HUES64 (cell line): ENCODE measurements at regions not wholly inside any gene's neighbourhood (a gene's known extent, or its start where the extent isn't known, plus 50 kb on each side); places are given as distances from the start of the nearest gene placed in this dataset.

Experiments used
- H3K27ac ChIP-seq: 2 replicates; pipeline ENCODE4 v1.7.0; 2013; ENCODE audit warnings: low read depth, low read length, inconsistent platforms
- H3K27me3 ChIP-seq: 2 replicates; pipeline ENCODE4 v1.6.1; 2013; ENCODE audit warnings: mild to moderate bottlenecking, low read length; ENCODE audit not compliant: insufficient read depth
- H3K36me3 ChIP-seq: 2 replicates; pipeline ENCODE4 v1.6.1; 2013; ENCODE audit warnings: mild to moderate bottlenecking, low read length; ENCODE audit not compliant: insufficient read depth
- H3K4me1 ChIP-seq: 2 replicates; pipeline ENCODE4 v1.6.1; 2013; ENCODE audit warnings: mild to moderate bottlenecking, low read length, moderate library complexity; ENCODE audit not compliant: insufficient read depth
- H3K4me3 ChIP-seq: 2 replicates; pipeline ENCODE4 v1.5.1; 2013; ENCODE audit warnings: mild to moderate bottlenecking, low read length, moderate library complexity
- H3K9ac ChIP-seq: 2 replicates; pipeline ENCODE4 v1.6.1; 2013; ENCODE audit warnings: mild to moderate bottlenecking, low read depth, low read length
- H3K9me3 ChIP-seq: 2 replicates; pipeline ENCODE4 v1.6.1; 2013; ENCODE audit warnings: low read depth, low read length; ENCODE audit not compliant: insufficient read depth
- WGBS: fragments of 150-250, 120-280 bp; methylation state at CpG from one replicate; pipeline ENCODE4 v1.1.7; 2013; ENCODE audit warnings: missing lambda C conversion rate; 5-methylcytosine and 5-hydroxymethylcytosine counted together

DNA sequence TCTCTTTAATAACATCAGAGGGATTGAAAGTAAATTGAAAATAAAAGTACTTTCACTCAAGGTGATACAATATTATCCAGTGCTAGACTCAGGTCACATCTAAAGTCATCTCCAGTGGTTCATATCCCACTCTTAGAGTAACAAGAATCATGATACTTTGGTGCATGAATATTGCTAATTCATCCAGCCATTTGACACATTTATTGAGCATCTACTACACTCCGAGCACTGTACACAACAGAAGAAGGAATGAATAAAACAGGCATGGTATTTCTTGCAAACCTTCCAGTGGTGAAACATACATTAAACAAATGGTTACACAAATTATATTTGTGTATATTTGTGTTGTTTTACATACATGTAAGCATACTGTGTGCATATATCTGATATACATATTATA, 116.0 kb upstream of the TMCC3 start:
- Histone ChIP-seq H3K36me3 (no peaks in the 10 kb centered on the region), H3K27ac (no peak overlapping the region), H3K27me3 (no peaks in the 10 kb centered on the region), H3K9me3 (no peaks in the 10 kb centered on the region), H3K4me1 (peaks cover 19% of the 10 kb centered on the region), H3K4me3 (no peak overlapping the region), H3K9ac (no peak overlapping the region)
- WGBS, result 89% methylated on average over 1 of the region's 1 CpG

DNA sequence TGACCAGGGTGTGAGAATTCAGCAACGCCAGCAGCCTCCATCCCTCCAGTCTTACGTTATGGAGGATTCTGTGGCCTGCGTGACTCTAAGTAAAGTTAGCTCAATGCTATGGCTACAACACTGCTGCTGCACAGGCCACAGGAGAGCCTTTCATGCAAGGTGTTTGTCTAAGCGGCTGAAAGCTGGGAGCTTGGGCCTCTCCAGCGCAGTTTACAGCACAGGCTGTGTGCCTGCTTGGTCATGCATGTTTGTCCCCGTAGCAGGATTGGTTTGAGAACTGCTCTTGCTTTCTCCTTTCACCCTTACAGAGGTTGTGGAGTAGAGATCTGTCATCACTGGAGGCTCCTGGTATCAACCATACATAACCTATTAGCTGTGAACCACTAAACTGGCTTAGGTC, 113.1 kb upstream of the TMCC3 start:
- WGBS, result 95% methylated on average over 6 of the region's 6 CpGs
- Histone ChIP-seq H3K4me1 (no peaks in the 10 kb centered on the region), H3K27me3 (no peaks in the 10 kb centered on the region), H3K9me3 (no peaks in the 10 kb centered on the region), H3K36me3 (no peaks in the 10 kb centered on the region), H3K27ac (no peak overlapping the region), H3K9ac (no peak overlapping the region), H3K4me3 (no peak overlapping the region)

GRCh38 chr12:94762943-94763342, 112.6 kb upstream of the TMCC3 start:
- H3K4me3 ChIP-seq, result no peak overlapping the region
- H3K9me3 ChIP-seq, result no peaks in the 10 kb centered on the region
- no peaks in the 10 kb centered on the region for H3K27me3 ChIP-seq
- H3K9ac ChIP-seq, result no peak overlapping the region
- WGBS, result 79% methylated on average over 3 of the region's 3 CpGs
- no peak overlapping the region for H3K27ac ChIP-seq
- no peaks in the 10 kb centered on the region for H3K36me3 ChIP-seq
- H3K4me1 ChIP-seq, result no peaks in the 10 kb centered on the region

DNA sequence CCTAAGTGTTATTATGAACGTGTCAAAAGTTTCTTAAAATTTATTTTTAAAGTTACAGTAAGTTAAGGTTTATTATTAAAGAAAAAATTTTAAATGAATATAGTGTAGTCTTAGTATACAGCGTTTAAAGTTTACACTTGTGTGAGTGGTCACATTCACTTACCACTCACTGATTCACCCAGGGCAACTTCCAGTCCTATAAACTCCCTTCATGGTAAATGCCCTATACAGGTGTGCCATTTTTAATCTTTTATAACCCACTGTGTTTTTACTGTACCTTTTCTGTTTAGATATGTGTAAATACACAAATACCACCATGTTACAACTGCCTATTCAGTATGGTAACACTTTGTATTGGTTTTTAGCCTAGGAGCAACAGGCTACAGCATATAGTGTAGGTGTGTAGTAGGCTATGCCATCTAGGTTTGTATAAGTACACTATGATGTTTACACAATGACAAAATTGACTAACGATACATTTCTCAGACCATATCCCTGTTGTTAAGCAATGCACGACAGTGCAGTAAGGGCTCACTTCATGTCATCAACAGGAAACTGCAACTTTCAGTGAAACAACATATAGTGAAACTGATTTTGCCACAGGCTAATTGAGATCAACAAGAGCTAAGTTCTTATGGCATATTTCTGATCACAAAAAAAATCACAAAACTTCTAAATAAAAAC, 112.0 kb upstream of the TMCC3 start:
- Histone ChIP-seq H3K36me3 (no peaks in the 10 kb centered on the region), H3K9me3 (no peaks in the 10 kb centered on the region), H3K27ac (no peak overlapping the region), H3K4me1 (no peaks in the 10 kb centered on the region), H3K27me3 (no peaks in the 10 kb centered on the region), H3K4me3 (no peak overlapping the region), H3K9ac (no peak overlapping the region)
- WGBS, result 90% methylated on average over 2 of the region's 4 CpGs

DNA sequence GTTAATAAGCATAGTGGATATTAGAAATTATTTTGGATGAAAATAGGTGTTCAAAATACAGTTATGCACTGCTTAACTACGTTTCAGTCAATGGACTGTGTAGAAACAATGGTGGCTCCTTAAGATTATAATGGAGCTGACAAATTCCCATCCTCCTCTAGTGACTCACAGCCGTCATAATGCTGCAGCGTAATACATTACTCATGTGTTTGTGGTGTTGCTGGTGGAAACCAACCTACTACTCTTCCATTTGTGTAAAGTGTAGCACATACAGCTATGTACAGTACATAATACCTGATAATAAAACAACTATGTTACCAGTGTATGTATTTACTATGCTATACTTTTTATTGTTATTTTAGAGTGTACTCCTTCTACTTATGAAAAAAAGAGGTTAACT, 111.2 kb upstream of the TMCC3 start:
- Histone ChIP-seq H3K27ac (no peak overlapping the region), H3K4me3 (no peak overlapping the region), H3K4me1 (no peaks in the 10 kb centered on the region), H3K36me3 (no peaks in the 10 kb centered on the region), H3K27me3 (no peaks in the 10 kb centered on the region), H3K9ac (no peak overlapping the region), H3K9me3 (no peaks in the 10 kb centered on the region)
- WGBS, result 69% methylated on average over 1 of the region's 3 CpGs

DNA sequence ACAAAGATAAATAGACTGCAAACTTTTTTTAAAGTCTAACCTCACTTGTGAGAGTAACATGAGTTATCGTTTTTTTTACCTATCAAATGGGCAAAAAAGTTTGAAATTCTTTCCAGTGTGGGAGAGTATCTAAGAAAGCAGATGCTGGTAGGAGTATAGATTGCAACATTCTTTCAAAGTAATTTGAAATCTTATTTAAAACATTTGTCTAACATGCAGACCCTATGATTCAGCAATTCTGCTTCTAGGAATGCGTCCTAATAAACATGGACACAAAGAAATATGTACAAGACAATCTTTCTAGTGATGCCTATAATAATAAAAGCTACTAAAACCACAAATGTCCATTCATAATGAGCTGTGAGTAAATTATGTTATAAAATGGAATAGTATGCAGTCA, 110.4 kb upstream of the TMCC3 start:
- H3K9me3 ChIP-seq, result no peaks in the 10 kb centered on the region

GRCh38 chr12:94756789-94757188, 106.4 kb upstream of the TMCC3 start:
- Histone ChIP-seq H3K9ac (no peak overlapping the region), H3K27me3 (no peaks in the 10 kb centered on the region), H3K4me3 (no peak overlapping the region), H3K9me3 (no peaks in the 10 kb centered on the region), H3K27ac (no peak overlapping the region), H3K4me1 (no peaks in the 10 kb centered on the region), H3K36me3 (no peaks in the 10 kb centered on the region)
- 91% methylated on average over 1 of the region's 2 CpGs for WGBS

More for the DNA sequence above, 110.4 kb upstream of the TMCC3 start:
- Histone ChIP-seq H3K27ac (no peak overlapping the region), H3K4me1 (no peaks in the 10 kb centered on the region), H3K36me3 (no peaks in the 10 kb centered on the region), H3K27me3 (no peaks in the 10 kb centered on the region), H3K9ac (no peak overlapping the region), H3K4me3 (no peak overlapping the region)
- WGBS, result no CpG with 5 or more reads among the region's 2 CpGs

DNA sequence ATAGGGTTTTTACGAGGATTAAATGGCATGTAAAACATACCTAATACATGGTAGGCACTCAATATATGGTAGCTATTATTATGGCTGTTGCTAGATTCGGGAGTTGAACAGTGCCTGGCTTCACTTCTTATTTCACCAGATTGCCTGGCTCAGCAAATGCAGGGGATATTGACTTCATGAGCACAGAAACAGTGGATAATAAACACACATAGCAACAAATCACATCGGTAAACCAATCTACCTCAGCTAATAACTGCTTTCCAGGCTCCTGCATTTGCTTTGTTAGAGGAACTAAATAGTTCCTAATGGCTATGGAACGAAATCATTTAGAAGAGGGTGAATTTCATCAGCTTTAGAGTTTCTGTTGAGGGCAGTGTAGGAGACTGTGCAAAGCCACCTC, 105.2 kb upstream of the TMCC3 start:
- Histone ChIP-seq H3K36me3 (no peaks in the 10 kb centered on the region), H3K4me1 (no peaks in the 10 kb centered on the region), H3K27me3 (no peaks in the 10 kb centered on the region), H3K9ac (no peak overlapping the region), H3K4me3 (no peak overlapping the region), H3K9me3 (no peaks in the 10 kb centered on the region), H3K27ac (no peak overlapping the region)
- WGBS, result 93% methylated on average over 3 of the region's 4 CpGs

DNA sequence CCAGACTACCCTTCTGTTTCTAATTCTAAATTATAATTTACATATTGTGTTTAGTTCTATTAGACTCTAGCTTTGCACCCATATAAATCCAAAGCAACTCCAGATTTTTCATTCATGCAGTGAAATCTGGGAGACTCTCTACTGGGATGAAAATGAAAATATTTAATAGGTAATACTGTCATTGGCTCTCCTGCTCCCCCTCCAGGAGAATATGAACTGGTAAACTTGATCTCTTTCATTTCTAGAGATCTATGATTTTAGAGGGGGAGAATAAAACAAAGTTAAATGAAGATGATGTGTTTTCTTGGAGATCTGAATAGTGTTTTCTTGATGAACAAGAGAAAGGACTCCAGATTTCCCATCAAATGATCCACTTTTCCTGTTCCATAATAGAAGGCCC, 104.3 kb upstream of the TMCC3 start:
- H3K4me3 ChIP-seq, result no peak overlapping the region
- no peaks in the 10 kb centered on the region for H3K9me3 ChIP-seq
- no peaks in the 10 kb centered on the region for H3K27me3 ChIP-seq
- no peaks in the 10 kb centered on the region for H3K4me1 ChIP-seq
- H3K36me3 ChIP-seq, result no peaks in the 10 kb centered on the region
- no peak overlapping the region for H3K27ac ChIP-seq
- H3K9ac ChIP-seq, result no peak overlapping the region

DNA sequence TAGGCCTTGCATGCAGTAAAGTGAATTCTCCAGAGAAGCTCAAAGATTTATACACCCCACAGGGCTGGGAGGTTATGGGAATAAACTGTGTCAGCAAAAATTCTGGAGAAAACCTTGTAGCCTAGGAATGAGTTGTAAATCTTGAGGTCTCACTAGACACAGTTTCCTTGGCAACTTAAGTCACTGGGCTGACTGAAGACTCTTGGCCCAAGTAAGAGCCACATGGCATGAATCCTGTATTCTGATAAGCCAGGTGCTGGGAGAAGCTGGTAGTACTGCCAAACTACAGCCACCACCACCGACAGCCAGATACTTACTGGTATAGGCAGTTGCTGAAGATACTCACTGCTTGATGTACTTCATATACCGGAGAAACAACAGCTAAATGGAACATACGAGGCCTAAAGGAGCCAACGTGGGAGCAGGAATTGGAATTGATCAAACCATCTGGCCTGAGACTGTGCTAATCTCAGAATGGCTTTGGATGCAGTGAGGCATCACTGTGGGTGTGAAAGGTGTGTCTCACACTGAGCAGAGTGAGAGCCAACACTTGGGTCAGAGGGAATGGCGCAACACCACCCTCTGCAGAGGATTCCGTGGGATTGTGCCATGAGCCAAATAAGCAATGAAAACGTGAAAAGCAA, 102.8 kb upstream of the TMCC3 start:
- WGBS, result 91% methylated on average over 7 of the region's 7 CpGs

GRCh38 chr12:94750864-94751263, 100.5 kb upstream of the TMCC3 start:
- Histone ChIP-seq H3K4me3 (no peak overlapping the region), H3K9ac (no peak overlapping the region), H3K36me3 (no peaks in the 10 kb centered on the region), H3K27me3 (no peaks in the 10 kb centered on the region), H3K9me3 (no peaks in the 10 kb centered on the region), H3K27ac (no peak overlapping the region), H3K4me1 (no peaks in the 10 kb centered on the region)
- 91% methylated on average over 6 of the region's 6 CpGs for WGBS

More for the DNA sequence above, 102.8 kb upstream of the TMCC3 start:
- Histone ChIP-seq H3K4me1 (no peaks in the 10 kb centered on the region), H3K27ac (no peak overlapping the region), H3K9ac (no peak overlapping the region), H3K36me3 (no peaks in the 10 kb centered on the region), H3K9me3 (no peaks in the 10 kb centered on the region), H3K4me3 (no peak overlapping the region), H3K27me3 (no peaks in the 10 kb centered on the region)

GRCh38 chr12:94749890-94750289, 99.5 kb upstream of the TMCC3 start:
- Histone ChIP-seq H3K27ac (no peak overlapping the region), H3K4me3 (no peak overlapping the region), H3K9me3 (no peaks in the 10 kb centered on the region), H3K9ac (no peak overlapping the region), H3K36me3 (no peaks in the 10 kb centered on the region), H3K4me1 (no peaks in the 10 kb centered on the region), H3K27me3 (no peaks in the 10 kb centered on the region)
- 87% methylated on average over 6 of the region's 6 CpGs for WGBS
